NCI-H2171 treated with DMSO at 0.1 percent for 48 hours (cell line): ENCODE measurements at regions not wholly inside any gene's neighbourhood (a gene's known extent, or its start where the extent isn't known, plus 50 kb on each side); places are given as distances from the start of the nearest gene placed in this dataset.
"Not testable (repeated sequence)": the region's sequence is repeated elsewhere in the genome, so short reads cannot be mapped to it uniquely, and the experiment has no call there.

Source experiments
- DNase-seq: peaks from one replicate; lab custom pipeline; 2025; lab: John Stamatoyannopoulos, UW

GRCh38 chr5:117138523-117138922, 563.9 kb upstream of the SEMA6A start:
- DNase-seq = no peak

- no peak for DNase-seq
Observed at GRCh38 chr5:117135851-117136250, 561.2 kb upstream of the SEMA6A start.

GRCh38 chr5:117133198-117133597, 558.6 kb upstream of the SEMA6A start:
- DNase-seq = no peak

- DNase-seq = no peak
Observed at GRCh38 chr5:117131876-117132275, 557.3 kb upstream of the SEMA6A start.

GRCh38 chr5:117131048-117131679, 556.5 kb upstream of the SEMA6A start:
- DNase-seq = peak; percentile 91

- DNase-seq = no peak
Observed at GRCh38 chr5:117118499-117118898, 543.9 kb upstream of the SEMA6A start.

- DNase-seq = not testable (repeated sequence)
Observed at GRCh38 chr5:117117314-117117713, 542.7 kb upstream of the SEMA6A start.

GRCh38 chr5:117110548-117110947, 535.9 kb upstream of the SEMA6A start:
- no peak for DNase-seq

GRCh38 chr5:117107859-117108258, 533.2 kb upstream of the SEMA6A start:
- DNase-seq = no peak

- no peak for DNase-seq
Observed at GRCh38 chr5:117103703-117104102, 529.1 kb upstream of the SEMA6A start.

- no peak for DNase-seq
Observed at GRCh38 chr5:117102591-117102990, 528.0 kb upstream of the SEMA6A start.

- no peak for DNase-seq
Observed at GRCh38 chr5:117100176-117100575, 525.6 kb upstream of the SEMA6A start.

GRCh38 chr5:117098094-117098493, 523.5 kb upstream of the SEMA6A start:
- DNase-seq = no peak

- peak; percentile 23 for DNase-seq
Observed at GRCh38 chr5:117095346-117096332, 521.0 kb upstream of the SEMA6A start.

GRCh38 chr5:117094114-117094815, 519.6 kb upstream of the SEMA6A start:
- no peak for DNase-seq

GRCh38 chr5:117093653-117094052, 519.0 kb upstream of the SEMA6A start:
- DNase-seq = no peak

- DNase-seq = no peak
Observed at GRCh38 chr5:117089001-117089400, 514.4 kb upstream of the SEMA6A start.

GRCh38 chr5:117088176-117088575, 513.6 kb upstream of the SEMA6A start:
- no peak for DNase-seq

- no peak for DNase-seq
Observed at GRCh38 chr5:117084067-117084466, 509.4 kb upstream of the SEMA6A start.

- no peak for DNase-seq
Observed at GRCh38 chr5:117082977-117083376, 508.4 kb upstream of the SEMA6A start.

- DNase-seq = no peak
Observed at GRCh38 chr5:117077142-117077541, 502.5 kb upstream of the SEMA6A start.

- DNase-seq = no peak
Observed at GRCh38 chr5:117072439-117072838, 497.8 kb upstream of the SEMA6A start.

- DNase-seq = no peak
Observed at GRCh38 chr5:117065800-117066199, 491.2 kb upstream of the SEMA6A start.
